ENCODE measurements at regions not wholly inside any gene's neighbourhood (a gene's known extent, or its start where the extent isn't known, plus 50 kb on each side); places are given as distances from the start of the nearest gene placed in this dataset.

DNA sequence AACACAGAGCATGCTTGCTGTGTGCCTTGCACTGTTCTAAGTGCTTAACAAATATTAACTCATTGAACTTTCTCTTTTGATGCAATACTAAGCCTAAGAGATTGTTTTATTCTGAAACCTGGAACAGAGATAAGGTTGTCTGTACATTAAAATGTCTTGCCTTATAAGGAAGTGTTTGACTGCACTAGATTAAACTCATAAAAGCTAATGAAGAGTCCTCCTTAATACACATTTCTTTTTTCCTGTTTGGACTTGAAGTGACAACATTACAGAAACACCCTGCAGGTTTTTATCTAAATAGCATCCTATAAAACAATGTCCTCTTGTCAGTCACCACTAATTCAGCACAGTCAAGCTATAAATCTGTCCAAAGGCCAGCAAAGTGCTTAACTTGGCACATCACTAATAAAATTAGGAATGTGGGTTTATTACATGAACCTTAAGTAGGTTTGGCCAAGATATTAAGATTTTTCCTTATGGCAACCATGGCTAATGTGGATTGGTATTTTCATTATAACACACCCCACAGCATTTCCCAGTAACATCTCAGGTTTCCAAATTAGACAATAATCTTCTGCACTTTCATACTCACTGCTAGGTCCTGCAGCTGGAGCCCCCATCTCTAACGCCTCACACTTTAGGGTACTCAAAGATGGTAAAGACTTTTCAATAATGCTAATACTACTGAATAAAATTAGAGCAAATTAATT, 389.7 kb downstream of the LMO4 start:
- TF ChIP-seq, protein P1, sequence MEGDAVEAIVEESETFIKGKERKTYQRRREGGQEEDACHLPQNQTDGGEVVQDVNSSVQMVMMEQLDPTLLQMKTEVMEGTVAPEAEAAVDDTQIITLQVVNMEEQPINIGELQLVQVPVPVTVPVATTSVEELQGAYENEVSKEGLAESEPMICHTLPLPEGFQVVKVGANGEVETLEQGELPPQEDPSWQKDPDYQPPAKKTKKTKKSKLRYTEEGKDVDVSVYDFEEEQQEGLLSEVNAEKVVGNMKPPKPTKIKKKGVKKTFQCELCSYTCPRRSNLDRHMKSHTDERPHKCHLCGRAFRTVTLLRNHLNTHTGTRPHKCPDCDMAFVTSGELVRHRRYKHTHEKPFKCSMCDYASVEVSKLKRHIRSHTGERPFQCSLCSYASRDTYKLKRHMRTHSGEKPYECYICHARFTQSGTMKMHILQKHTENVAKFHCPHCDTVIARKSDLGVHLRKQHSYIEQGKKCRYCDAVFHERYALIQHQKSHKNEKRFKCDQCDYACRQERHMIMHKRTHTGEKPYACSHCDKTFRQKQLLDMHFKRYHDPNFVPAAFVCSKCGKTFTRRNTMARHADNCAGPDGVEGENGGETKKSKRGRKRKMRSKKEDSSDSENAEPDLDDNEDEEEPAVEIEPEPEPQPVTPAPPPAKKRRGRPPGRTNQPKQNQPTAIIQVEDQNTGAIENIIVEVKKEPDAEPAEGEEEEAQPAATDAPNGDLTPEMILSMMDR (conservative IDR thresholded peaks at IDR 0.05; ENCODE audit: low read depth, low read length) = no peak
- no peak overlapping the region for H3K4me3 ChIP-seq (ENCODE audit: low read depth, low read length)
- no peak for DNase-seq (ENCODE audit: low read depth)

DNA sequence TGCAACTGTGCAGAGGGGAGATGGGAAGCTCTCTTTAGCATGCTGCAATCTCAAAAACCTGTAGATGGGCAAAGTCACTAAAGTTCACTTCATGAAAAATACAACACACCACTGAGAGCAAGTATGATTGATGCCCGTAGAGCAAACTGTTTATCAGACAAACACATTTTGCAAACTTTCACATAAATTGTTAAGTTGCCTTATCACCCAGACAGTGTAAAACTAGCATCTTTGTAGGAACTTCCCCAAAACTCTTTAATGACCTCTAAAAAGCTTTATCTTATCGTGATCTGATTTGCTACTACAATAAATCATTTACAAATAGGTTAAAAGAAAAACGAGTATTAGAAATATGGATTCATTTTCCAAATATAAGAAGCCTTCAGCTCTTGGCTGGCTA, 391.0 kb downstream of the LMO4 start:
- DNase-seq (ENCODE audit: low read depth) = no peak
- TF ChIP-seq, protein P1 (conservative IDR thresholded peaks at IDR 0.05; ENCODE audit: low read depth, low read length) = no peak
- H3K4me3 ChIP-seq (ENCODE audit: low read depth, low read length) = no peak overlapping the region

DNA sequence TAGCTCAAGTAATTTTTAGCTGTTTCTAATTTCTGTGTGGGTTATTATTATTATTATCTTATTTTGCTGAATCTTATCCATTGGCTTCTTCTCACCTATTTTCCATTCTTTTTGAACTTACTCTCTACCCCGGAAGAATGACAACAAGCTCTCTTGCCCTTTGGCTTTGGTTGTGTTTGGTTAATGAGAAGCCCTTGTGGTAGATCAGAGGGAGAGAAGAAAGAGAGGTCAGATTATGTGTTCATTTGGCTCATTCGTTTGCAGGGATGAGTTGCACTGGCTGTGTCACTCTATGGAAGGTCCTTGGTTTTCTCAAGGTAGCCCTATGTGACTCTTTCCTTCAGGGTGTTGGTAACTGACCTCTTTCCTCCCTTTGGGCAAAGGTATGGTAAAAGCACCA, 391.9 kb downstream of the LMO4 start:
- TF ChIP-seq, protein P1 (conservative IDR thresholded peaks at IDR 0.05; ENCODE audit: low read depth, low read length) = no peak
- DNase-seq (ENCODE audit: low read depth) = peak; percentile 50
- no peak overlapping the region for H3K4me3 ChIP-seq (ENCODE audit: low read depth, low read length)

DNA sequence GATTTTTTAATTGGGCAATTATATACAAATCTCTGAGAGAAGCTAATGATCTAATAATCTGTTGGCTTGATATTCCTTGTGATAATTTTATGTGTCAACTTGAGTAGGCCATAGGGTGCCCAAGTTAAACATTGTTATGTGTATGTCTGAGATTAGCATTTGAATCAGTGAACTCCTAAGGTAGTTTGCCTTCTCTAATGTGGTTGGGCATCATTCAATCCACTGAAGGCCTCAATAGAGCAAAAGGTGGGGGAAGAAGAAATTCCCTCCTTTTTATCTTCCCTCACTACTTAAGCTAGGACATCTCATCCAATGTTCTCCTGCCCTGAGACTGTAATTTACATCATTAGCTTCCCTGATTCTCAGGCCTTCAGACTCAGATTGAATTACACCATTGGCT, 394.5 kb downstream of the LMO4 start:
- no peak overlapping the region for H3K4me3 ChIP-seq (ENCODE audit: low read depth, low read length)
- TF ChIP-seq, protein P1 (conservative IDR thresholded peaks at IDR 0.05; ENCODE audit: low read depth, low read length) = no peak
- DNase-seq (ENCODE audit: low read depth) = no peak

DNA sequence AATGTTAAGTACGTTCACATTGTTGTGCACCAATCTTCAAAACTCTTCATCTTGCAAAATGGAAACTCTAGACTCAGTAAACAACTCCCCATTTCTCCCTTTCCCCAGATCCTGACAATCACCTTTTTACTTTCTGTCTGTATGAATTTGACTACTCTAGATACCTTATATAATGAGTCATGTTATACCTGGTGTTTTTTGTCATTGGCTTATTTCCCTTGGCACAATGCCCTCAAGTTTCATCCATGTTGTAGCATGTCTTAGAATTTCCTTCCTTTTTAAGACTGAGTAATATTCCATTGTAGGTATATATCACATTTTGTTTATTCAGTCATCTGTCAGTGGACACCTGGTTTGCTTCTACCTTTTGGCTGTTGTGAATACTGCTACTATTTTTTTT, 399.5 kb downstream of the LMO4 start:
- DNase-seq (ENCODE audit: low read depth) = no peak
- no peak overlapping the region for H3K4me3 ChIP-seq (ENCODE audit: low read depth, low read length)
- TF ChIP-seq, protein P1 (conservative IDR thresholded peaks at IDR 0.05; ENCODE audit: low read depth, low read length) = no peak

DNA sequence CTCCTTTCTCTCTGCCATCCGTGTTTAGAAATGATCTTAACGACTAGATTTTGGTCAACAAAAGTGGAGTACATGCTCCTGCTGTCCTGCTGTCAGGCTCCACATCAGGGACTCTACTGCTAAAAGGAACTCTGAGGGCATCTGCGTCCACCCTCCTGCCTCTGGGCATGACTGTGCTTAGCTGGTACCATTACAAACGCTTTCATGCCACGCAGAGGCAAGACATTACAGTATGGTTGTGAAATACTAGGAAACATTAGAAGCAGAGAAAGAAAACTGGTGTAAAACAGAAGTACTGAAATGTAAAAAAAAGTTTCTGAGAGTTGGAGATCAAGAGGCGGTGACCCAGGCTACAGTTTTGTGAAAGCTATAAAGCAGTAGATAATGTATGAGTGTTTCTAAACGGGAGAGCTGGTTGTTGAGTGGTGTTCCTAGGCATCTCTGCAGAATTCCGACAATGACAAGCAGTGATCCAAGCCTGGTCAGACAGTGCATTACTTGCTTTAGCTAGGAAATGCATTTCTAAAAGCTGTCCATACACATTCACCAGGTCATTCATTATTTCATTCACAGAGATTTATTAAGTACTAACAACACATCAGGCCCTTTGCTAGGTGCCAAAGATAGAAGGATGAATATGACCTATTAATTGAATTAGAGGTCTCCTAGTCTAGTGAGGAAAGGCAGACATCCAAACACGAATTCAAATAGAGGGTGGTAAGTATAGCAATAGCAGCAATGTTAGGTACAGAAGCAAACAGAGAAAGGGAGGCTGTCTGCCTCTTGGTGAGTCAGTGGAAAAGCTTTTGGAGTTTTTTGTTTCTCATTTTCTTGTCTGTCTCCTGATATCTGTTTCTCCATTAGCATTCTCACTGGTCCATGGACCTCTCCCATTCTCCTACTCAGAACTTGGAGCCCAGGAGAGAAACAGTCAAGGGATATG, 401.9 kb downstream of the LMO4 start:
- DNase-seq (ENCODE audit: low read depth) = no peak
- TF ChIP-seq, protein P1 (conservative IDR thresholded peaks at IDR 0.05; ENCODE audit: low read depth, low read length) = no peak

More for the DNA sequence above, 401.9 kb downstream of the LMO4 start:
- H3K4me3 ChIP-seq (ENCODE audit: low read depth, low read length) = no peak overlapping the region
